ENCODE measurements at regions not wholly inside any gene's neighbourhood (a gene's known extent, or its start where the extent isn't known, plus 50 kb on each side); places are given as distances from the start of the nearest gene placed in this dataset.

- TF ChIP-seq CTCF (optimal IDR thresholded peaks at IDR 0.05 in 1 of 3, IDR thresholded peaks at IDR 0.05 in 1 of 3, conservative IDR thresholded peaks at IDR 0.05 in 1 of 3; ENCODE audit: extremely low read depth in 1 of 3, insufficient read depth in 2 of 3, low read length in 3 of 3) = no peak
- TF ChIP-seq EZH2 (IDR thresholded peaks at IDR 0.05; ENCODE audit: low read length) = no peak
Observed at GRCh38 chr14:34062353-34062973, 111.6 kb upstream of the EGLN3 start.

Measured in keratinocyte (primary cell).